Panc1 (cell line): ENCODE measurements at regions not wholly inside any gene's neighbourhood (a gene's known extent, or its start where the extent isn't known, plus 50 kb on each side); places are given as distances from the start of the nearest gene placed in this dataset.

ENCODE experiments used
- CTCF ChIP-seq: fragments of 450-650 bp; IDR thresholded peaks from 2 replicates; pipeline ENCODE4 v1.5.1; 2017; ENCODE audit warnings: mild to moderate bottlenecking
- POLR2AphosphoS5 ChIP-seq: IDR thresholded peaks from 2 replicates; pipeline ENCODE4 v1.6.1; 2012; ENCODE audit warnings: mild to moderate bottlenecking, low read depth, low read length, moderate library complexity
- REST ChIP-seq, 2 experiments: IDR thresholded peaks; 2 replicates each; pipeline ENCODE4 v1.6.1; 2011 to 2012; ENCODE audit warnings: low read depth in 2 of 2, control low read depth in 1 of 2, low read length in 1 of 2, mild to moderate bottlenecking in 1 of 2, moderate library complexity in 1 of 2; ENCODE audit not compliant: insufficient read depth in 1 of 2

GRCh38 chr13:47862841-47863240 is 138.2 kb downstream of the SUCLA2 start:
- TF ChIP-seq POLR2AphosphoS5 (no peak), CTCF (no peak), REST (IDR thresholded peaks at IDR 0.05; ENCODE audit: insufficient read depth in 1 of 2, low read depth in 2 of 2, low read length in 1 of 2) (no peak)
